ENCODE measurements at regions not wholly inside any gene's neighbourhood (a gene's known extent, or its start where the extent isn't known, plus 50 kb on each side); places are given as distances from the start of the nearest gene placed in this dataset.

GRCh38 chr1:83718338-83718737, 280.6 kb downstream of the TTLL7 start:
- DNase-seq = no peak

DNA sequence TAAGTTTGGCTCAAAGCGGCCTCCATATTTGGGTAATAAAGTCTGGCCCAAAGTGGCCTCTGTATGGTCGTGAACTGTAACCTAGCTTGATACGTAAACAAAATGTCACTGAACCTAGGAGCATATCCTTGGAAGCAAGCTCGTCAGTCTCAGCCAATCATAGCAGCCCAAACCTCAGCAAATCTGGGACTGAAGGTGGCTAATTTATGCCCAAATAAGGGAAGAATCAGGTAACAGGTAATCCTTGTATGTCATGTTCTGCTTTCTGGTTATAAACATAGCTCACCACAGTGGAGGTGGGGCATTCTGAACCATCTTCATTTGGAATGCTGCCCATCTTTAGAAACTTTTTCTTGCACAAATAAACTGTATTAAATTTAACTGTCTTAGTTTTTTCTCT, 281.1 kb downstream of the TTLL7 start:
- no peak for DNase-seq

- no peak for DNase-seq
Measured at GRCh38 chr1:83716641-83717040, 282.3 kb downstream of the TTLL7 start.

DNA sequence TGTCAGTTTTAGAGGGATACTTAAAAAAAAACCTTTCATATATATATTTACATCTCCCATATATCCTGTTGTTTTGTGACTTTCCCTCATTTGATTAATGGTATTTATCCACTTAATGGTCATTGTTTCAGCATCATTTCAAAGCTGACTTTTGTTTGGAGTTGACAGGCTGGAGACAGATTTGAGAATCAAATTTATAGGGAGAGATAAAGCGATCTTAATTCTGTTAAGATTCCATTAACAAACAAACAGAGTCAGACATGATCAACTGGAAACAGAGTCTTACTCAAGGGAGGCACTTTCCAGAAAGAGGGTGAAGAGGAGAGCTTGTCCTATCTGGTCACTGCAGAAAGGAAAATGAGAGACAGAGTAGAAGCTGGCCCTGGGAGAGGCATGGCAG, 283.4 kb downstream of the TTLL7 start:
- DNase-seq = no peak

DNA sequence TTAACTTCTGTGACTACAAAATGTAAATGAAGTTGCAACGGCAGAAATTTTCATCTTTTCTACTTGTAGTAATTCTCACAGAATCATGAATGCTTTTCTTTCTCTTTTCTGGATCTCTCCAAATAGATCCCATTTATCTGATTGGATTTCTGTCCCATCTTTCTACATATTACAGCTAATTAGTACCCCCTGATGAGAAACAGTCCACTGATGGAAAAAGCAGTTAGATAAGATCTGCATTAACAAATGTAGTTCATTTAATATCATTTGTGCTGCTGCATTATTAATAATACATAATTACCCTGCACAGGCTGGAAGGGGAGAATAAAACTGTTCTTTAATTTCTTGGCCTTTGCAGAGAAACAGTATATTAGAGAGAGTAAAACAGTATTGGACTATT, 289.3 kb downstream of the TTLL7 start:
- no peak for DNase-seq

GRCh38 chr1:83706354-83706938, 292.5 kb downstream of the TTLL7 start:
- DNase-seq = no peak

- no peak for DNase-seq
Measured at GRCh38 chr1:83705091-83705490, 293.8 kb downstream of the TTLL7 start.

- DNase-seq = no peak
Measured at GRCh38 chr1:83704350-83704749, 294.6 kb downstream of the TTLL7 start.

GRCh38 chr1:83702356-83702755, 296.6 kb downstream of the TTLL7 start:
- DNase-seq = no peak

DNA sequence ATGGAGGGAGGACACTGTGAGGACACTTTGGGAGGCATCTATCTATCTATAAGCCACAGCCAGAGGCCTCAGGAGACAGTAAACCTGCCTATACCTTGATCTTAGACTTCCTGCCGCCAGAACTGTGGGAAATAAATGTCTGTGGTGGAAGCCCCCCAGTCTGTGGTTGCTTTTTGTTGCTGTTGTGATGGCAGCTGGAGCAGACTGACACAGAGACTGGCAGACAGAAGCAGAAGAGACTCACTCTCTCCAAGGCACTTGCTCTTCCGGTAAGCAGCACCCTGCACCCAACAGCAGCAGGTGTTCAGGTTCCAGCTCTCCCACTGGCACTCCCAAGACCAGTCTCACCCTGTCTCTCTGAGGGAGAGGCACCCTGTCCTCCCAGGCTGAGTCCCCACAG, 297.6 kb downstream of the TTLL7 start:
- no peak for DNase-seq

GRCh38 chr1:83698644-83699043, 300.3 kb downstream of the TTLL7 start:
- no peak for DNase-seq

DNA sequence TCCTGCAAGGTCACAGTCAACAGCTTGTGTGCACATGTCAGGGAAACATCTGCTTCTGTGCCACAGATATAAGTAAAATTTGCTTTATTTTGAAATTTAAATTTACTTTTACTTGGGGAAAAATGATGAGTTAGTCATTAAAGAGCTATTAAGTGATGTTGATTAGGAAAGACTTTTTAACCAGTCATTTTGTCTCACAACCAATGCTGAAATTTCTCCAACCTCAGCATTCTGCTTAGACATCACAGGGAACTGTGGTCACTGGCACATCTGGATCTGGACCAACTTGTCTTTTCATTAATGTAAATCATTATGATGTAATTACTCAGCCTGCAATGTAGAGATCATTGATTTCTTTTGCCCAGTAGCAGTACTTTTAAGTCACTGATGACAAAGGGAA, 301.0 kb downstream of the TTLL7 start:
- no peak for DNase-seq

DNA sequence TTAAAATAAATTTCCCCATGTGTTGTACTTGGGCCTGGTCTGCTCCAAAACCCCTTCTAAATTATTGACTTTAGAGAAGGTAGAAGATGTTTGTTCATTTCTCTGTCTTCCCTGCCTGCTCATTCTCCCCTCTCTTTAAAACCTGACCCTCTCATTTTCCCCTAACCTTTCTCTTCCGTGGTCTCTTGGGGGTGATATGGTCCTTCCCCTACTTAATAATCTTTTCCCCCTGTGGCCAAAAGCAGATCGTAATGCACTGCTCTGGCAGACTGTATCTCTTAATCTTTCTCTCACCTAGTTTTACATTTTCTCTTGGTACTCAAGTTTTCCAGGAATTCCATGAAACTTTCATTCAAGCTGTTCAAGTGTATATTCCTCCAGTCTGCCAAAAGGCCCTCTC, 301.7 kb downstream of the TTLL7 start:
- DNase-seq = no peak

DNA sequence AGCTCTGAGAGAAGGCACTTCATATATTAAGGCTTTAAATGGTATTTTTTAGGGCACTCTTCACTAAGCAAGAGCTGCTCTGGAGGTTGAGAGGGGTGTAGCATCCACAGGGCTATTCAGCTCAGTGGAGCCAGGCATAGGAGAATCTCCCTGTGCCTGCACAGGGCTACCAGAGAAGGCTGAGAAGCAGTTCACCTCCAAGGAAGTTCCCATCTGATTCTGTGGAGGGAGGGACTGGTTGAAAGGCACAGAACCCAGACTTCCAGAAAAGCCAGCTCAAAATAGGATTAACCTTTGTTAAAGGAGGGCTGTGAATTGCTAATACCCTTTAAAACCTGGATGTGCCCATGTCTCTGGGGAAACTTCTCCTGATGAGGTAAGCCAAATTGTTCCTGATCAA, 304.5 kb downstream of the TTLL7 start:
- no peak for DNase-seq

DNA sequence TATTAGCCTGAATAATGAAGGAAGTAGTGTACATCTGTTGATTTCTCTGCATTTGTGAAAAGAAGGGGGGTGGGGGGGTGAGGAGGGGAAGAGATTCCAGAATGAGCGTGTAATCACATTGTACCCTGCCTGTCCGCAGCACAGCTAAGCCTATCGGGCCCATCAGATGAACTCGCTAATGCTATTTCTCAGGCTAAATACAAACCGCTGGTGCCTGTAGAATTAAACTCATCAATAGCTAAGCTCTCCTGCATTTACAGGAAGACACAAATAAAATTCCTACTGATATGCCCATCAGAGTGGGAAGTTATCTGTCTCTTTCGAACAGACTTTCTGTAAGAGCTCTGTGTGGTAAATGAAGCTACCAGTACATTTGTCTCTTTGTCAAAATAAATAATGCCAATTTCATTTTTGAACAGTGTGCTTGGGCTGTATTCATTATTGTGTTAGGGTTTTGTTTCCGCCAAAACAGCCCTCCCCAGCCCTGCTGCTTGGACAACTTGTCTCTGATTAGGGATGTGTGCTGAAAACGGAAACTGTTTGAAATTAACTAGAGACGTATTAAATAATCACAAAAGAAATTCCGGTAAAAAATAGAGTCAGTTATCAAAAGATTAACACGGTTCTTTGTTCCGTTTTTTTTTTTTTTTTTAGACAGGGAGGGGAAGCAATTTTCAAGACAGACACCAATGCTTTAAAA, 305.4 kb downstream of the TTLL7 start:
- no peak for DNase-seq

GRCh38 chr1:83692524-83693381, 306.2 kb downstream of the TTLL7 start:
- peak; percentile 19 for DNase-seq

DNA sequence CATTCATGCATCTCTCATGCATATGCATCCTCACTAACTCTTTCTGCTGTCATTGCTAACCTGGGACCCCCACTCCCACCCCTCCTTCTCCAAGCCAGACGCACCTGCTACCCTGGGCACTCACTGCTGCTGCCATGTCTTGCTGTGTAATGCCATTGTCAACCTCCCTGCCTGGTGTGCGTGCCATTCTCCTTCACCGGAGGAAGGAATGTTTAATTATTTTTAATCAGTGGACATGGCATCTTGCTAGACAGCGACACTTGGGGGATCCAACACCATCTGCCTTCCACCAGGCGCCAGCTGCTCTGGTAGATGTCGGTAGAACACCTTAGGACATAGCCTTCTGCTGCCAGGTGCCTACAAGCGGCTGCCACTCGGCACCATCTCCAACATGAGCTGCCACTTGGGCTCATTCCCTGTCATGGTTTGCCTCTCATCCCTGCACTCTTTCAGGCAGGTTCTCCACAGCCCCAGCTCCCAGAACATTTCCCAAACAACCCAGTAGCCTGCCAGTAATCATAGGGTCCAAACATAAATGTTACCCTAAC, 306.9 kb downstream of the TTLL7 start:
- no peak for DNase-seq

DNA sequence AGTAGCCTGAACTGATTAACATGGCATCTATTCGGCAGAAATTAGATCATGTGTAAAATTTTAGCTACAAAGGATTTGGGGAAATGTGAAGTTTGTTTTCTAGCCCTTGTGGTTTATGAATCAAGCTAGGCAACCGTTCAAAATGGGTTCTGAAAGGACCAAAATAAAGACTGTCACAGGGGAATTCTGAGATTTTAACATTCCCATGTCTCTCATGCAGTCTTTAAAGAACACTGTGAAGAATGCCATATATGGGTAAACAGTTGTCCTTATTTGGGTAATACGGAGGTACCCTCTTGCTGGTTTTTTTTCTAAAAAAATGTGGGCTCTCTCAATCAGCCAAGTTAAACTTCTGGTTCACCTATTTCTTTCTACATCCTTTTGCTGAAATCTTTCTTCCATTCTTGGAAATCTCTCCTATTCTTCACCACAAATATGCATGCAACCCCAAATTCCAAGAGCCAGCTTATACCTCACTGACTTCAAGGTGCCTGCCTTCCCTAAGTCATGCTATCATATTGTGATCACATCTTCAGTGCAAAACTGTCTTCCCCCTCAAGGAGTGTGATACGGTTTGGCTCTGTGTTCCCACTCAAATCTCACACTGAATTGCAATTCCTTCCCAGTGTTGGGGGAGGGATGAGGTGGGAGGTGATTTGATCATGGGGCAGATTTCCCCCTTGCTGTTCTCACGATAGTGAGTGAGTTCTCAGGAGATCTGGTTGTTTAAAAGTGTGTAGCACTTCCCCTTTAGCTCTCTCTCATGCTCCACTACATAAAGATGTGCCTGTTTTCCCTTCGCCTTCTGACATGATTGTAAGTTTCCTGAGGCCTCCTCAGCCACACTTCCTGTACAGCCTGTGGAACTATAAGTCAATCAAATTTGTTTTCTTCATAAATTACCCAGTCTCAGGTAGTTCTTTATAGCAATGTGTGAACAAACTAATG, 308.7 kb downstream of the TTLL7 start:
- no peak for DNase-seq

- no peak for DNase-seq
Measured at GRCh38 chr1:83682132-83682531, 316.8 kb downstream of the TTLL7 start.

GRCh38 chr1:83676106-83676505, 322.8 kb downstream of the TTLL7 start:
- DNase-seq = no peak

DNA sequence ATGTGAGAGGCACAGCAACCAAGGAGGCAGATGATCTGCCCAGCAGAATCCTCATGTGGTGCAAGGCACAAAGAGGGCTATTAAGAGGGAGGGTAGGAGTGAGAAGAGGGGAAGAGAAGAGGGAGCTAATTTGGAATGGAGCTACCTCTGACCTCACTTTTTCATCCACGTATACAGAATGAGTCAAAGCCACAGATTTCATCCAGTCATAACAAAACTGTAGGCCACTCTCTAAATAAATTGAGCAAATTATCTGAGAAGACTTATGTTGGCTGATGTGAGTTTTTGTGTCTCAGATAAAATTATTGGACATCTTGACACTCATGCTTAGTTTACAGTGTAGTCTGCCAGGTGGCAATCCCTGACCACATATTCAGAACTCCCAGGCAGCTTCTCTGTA, 325.6 kb downstream of the TTLL7 start:
- no peak for DNase-seq

DNA sequence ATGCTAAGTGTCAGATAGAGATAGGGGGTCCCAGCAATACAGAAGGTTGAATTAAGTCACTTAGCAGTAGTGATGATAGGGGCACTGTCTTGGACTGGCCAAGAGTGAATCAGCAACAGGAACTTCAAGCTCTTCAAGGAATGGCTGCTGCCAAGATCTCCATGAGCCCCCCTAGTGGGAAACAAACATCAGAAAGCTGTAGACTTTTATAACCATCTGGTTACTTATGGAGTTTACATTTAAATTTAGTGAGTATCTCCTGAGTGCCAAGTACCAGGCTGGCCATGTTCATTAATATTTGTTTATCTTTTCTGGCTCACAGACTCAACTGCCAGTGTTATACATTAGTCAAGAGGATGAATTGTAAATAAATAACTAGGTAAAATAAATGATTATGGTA, 327.3 kb downstream of the TTLL7 start:
- no peak for DNase-seq
